Neural cell (in vitro differentiated cells): ENCODE measurements at regions not wholly inside any gene's neighbourhood (a gene's known extent, or its start where the extent isn't known, plus 50 kb on each side); places are given as distances from the start of the nearest gene placed in this dataset.

Experiments used
- EP300 ChIP-seq: fragments of 450-650 bp; conservative IDR thresholded peaks from 2 replicates; pipeline ENCODE4 v1.6.1; 2014; ENCODE audit warnings: antibody characterized with exemption, mild to moderate bottlenecking, moderate library complexity; ENCODE audit not compliant: poor library complexity, severe bottlenecking
- EZH2 ChIP-seq: fragments of 200-600, 300-800 bp; shearing (Covaris generic), sonication (generic); IDR thresholded peaks from 2 replicates; pipeline ENCODE4 v1.6.1; 2014; ENCODE audit warnings: antibody characterized with exemption, low read length, borderline replicate concordance, mild to moderate bottlenecking; ENCODE audit not compliant: insufficient read depth, poor library complexity, severe bottlenecking
- MXI1 ChIP-seq: fragments of 450-650 bp; conservative IDR thresholded peaks from 2 replicates; pipeline ENCODE4 v1.6.1; 2014; ENCODE audit warnings: antibody characterized with exemption, mild to moderate bottlenecking; ENCODE audit not compliant: poor library complexity, severe bottlenecking
- RAD21 ChIP-seq: fragments of 450-650 bp; conservative IDR thresholded peaks from 2 replicates; pipeline ENCODE4 v1.6.1; 2014; ENCODE audit warnings: antibody characterized with exemption, mild to moderate bottlenecking, moderate library complexity
- SMC3 ChIP-seq: fragments of 450-650 bp; conservative IDR thresholded peaks from 2 replicates; pipeline ENCODE4 v1.6.1; 2014; ENCODE audit warnings: antibody characterized with exemption, mild to moderate bottlenecking, moderate library complexity; ENCODE audit not compliant: poor library complexity
- TF ChIP-seq, protein P1 (sequence below): fragments of 450-650 bp; IDR thresholded peaks from 2 replicates; pipeline ENCODE4 v1.5.1; 2014; ENCODE audit warnings: antibody characterized with exemption, mild to moderate bottlenecking, moderate library complexity; ENCODE audit not compliant: poor library complexity, severe bottlenecking
- TF ChIP-seq, protein P2 (sequence below): IDR thresholded peaks from 2 replicates; pipeline ENCODE4 v1.6.1; 2012; ENCODE audit warnings: borderline replicate concordance

GRCh38 chr2:83565626-83566025 lies 893.5 kb downstream of the SUCLG1 start:
- TF ChIP-seq EP300 = no peak
- TF ChIP-seq, protein P1, sequence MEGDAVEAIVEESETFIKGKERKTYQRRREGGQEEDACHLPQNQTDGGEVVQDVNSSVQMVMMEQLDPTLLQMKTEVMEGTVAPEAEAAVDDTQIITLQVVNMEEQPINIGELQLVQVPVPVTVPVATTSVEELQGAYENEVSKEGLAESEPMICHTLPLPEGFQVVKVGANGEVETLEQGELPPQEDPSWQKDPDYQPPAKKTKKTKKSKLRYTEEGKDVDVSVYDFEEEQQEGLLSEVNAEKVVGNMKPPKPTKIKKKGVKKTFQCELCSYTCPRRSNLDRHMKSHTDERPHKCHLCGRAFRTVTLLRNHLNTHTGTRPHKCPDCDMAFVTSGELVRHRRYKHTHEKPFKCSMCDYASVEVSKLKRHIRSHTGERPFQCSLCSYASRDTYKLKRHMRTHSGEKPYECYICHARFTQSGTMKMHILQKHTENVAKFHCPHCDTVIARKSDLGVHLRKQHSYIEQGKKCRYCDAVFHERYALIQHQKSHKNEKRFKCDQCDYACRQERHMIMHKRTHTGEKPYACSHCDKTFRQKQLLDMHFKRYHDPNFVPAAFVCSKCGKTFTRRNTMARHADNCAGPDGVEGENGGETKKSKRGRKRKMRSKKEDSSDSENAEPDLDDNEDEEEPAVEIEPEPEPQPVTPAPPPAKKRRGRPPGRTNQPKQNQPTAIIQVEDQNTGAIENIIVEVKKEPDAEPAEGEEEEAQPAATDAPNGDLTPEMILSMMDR = no peak
- no peak for TF ChIP-seq RAD21
- TF ChIP-seq SMC3 = no peak
- TF ChIP-seq EZH2 = no peak
- TF ChIP-seq, protein P2, sequence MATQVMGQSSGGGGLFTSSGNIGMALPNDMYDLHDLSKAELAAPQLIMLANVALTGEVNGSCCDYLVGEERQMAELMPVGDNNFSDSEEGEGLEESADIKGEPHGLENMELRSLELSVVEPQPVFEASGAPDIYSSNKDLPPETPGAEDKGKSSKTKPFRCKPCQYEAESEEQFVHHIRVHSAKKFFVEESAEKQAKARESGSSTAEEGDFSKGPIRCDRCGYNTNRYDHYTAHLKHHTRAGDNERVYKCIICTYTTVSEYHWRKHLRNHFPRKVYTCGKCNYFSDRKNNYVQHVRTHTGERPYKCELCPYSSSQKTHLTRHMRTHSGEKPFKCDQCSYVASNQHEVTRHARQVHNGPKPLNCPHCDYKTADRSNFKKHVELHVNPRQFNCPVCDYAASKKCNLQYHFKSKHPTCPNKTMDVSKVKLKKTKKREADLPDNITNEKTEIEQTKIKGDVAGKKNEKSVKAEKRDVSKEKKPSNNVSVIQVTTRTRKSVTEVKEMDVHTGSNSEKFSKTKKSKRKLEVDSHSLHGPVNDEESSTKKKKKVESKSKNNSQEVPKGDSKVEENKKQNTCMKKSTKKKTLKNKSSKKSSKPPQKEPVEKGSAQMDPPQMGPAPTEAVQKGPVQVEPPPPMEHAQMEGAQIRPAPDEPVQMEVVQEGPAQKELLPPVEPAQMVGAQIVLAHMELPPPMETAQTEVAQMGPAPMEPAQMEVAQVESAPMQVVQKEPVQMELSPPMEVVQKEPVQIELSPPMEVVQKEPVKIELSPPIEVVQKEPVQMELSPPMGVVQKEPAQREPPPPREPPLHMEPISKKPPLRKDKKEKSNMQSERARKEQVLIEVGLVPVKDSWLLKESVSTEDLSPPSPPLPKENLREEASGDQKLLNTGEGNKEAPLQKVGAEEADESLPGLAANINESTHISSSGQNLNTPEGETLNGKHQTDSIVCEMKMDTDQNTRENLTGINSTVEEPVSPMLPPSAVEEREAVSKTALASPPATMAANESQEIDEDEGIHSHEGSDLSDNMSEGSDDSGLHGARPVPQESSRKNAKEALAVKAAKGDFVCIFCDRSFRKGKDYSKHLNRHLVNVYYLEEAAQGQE = no peak
- TF ChIP-seq MXI1 = no peak
